Putamen (tissue), 1 donor: ENCODE measurements at regions not wholly inside any gene's neighbourhood (a gene's known extent, or its start where the extent isn't known, plus 50 kb on each side); places are given as distances from the start of the nearest gene placed in this dataset.

Source experiments
- DNase-seq: peaks from one replicate; pipeline ENCODE4 v3.0.0-alpha.2; 2016; ENCODE audit warnings: low spot score

DNA sequence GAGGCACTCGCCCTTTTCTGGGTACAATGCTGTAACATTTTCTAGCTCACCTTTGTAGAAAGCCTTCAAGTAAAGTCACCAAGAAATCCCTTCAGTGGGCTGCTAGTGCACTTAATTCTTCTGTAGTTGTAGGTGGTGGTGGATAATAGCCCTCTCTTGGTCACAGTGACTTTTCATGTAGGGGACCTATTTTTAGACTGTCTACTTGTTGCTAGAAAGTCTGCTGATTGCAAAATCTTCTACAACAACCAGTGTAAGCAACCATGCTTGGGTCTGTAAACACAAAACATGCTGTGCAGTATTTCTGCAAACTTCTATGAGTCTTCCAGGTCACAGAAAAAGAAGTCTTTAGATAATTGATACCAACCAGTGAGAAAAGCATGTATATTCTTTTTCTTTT, 55.6 kb downstream of the PBDC1 start:
- DNase-seq = no peak

DNA sequence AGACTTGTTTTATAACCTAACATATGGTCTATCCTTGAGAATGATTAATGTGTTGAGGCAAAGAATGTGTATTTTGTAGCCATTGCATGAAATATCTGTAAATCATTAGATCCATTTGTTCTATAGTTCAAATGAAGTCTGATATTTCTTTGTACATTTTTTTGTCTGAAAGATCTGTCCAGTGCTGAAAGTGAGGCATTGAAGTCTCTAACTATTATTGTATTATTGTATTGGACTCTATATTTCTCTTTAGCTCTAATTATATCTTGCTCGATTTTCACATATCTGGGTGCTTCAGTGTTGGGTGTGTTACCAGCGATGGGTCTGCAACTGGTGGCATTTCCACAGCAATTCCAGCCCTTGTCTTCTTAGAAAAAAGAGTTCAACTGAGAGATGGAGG, 76.0 kb downstream of the PBDC1 start:
- no peak for DNase-seq

DNA sequence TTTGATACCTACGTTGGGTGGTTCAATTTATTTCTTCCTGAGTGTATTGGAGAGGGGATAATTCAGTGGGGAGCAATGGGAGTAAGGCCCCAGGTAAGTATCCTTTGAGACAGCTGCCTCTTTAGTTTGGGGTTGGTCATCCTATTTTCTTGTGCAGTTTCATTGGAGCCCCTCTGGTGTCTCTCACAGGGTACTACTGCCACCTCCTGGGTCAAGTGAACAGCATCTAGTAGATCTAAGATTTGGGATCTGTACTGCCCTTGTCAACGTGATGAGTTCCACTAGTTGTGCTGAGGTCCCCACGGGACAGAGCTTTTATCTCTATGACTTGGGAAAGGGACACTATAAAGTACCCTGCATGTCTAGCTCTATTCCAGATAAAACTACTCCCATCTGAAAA, 80.6 kb downstream of the PBDC1 start:
- DNase-seq = peak; percentile 6

DNA sequence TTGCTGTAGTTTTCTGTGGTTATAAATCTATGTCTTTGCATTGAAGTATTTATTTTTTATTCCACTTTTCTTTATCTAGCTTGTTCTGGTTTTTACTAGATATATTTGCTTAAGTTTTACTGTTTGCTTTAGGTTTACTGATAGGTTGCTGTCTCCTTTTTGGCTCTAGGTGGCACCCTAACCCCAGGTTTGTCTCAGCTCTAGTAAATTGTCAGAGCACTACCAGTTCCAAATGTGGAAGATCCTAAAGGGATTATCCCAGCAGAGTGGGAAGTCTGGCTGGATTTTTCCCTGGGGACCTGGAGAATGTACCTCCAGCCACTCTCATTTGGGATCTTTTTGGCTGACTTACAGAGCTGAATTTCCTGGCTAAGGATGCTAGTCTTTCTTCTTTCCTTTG, 106.1 kb downstream of the PBDC1 start:
- DNase-seq = peak; percentile 18
